Fibroblast of skin of left quadriceps (primary cell): ENCODE measurements at regions not wholly inside any gene's neighbourhood (a gene's known extent, or its start where the extent isn't known, plus 50 kb on each side); places are given as distances from the start of the nearest gene placed in this dataset.
"Not testable (repeated sequence)": the region's sequence is repeated elsewhere in the genome, so short reads cannot be mapped to it uniquely, and the experiment has no call there.

ENCODE experiments used
- DNase-seq, 2 experiments: peaks; one replicate each; pipeline ENCODE4 v3.0.0-alpha.2; 2013; ENCODE audit warnings: low read depth in 2 of 2

DNA sequence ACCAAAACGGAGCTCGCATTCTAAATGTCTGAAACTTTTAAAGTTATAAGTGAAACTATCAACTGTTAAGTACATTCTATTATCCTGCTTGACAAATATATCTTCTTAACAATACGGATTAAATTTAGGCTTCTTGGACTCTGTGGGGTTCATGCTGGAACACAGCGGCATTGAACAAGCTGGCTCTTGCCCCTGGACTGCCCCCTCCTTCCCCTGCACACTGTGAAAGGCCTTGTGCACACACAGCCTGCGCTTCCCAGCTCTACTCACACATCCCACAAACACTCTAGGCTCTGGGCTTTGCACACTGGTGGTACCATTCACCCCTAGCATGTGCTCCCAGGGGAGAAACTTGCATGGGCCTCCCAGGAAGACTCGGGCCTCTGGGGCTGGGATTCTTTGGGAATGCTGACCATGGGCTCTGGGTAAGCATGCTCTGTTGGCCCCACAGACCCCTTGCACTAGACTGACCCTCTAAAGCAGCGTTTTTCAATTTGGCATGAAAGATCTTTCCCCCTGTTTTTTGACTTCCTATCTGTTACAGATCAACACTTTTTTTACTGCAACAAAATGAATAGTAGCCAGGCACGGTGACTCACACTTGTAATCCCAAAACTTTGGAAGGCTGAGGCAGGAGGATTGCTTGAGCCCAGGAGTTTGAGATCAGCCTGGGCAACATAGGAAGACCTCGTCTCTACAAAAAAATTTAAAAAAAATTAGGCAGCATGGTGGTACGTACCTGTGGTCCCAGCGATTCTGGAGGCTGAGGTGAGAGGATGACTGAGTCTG lies 96.2 kb upstream of the CPM start:
- DNase-seq = no peak

DNA sequence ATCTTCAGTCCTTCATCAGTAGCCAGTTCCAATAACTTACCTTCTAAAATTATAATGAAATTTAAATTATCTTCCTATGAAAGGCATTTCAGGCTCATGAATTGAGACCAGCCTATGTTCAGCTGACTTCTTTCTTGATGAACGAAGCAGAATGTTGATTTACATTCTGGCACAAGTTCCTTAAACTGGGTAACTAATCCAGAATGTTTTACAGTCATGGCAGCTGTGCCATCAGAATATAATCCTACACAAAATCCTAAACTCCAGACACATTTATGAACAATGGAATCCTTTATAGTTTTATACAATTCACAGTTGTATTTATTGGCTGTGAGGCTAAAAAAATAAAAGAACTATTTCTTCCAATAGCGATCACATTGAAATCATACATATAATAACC lies 97.3 kb upstream of the CPM start:
- no peak for DNase-seq

DNA sequence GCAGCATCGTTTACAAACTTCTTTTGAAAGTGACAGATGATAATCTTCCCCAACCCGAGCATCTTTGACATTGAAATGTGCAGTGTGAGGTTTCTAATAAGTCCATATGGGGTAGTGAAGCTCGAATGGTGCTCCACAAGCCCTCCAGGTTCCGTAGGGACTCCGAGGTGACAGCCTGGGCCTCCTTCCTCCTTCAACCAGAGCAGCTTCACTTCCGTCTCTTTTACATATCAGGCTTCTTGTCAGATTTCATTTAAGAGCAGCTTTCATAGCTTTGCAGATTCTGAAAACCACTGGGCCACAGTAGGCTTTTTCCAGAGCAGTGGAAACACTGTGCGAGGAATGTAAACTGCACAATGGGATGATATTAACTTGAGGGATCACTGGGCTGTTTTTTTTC lies 103.6 kb upstream of the CPM start:
- DNase-seq = no peak

DNA sequence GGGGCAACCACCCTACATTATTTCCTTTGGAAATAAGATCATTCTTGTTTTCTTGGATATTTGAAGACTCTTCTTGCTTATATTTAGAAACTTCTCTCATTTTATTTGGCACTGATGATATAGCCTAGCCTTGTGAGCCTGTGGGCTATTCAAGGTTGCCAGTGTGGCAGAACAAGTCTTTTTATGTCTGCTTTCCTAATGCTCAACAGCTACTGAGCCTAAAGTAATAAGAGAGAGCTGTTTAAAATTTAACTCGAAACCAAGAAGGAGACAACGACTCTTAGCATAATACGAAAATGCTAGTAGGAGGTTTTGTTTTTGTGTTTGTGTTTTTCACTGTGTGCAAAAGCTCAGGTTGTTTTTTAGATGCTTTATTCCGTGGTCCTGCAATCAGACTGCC lies 104.0 kb upstream of the CPM start:
- DNase-seq = no peak

DNA sequence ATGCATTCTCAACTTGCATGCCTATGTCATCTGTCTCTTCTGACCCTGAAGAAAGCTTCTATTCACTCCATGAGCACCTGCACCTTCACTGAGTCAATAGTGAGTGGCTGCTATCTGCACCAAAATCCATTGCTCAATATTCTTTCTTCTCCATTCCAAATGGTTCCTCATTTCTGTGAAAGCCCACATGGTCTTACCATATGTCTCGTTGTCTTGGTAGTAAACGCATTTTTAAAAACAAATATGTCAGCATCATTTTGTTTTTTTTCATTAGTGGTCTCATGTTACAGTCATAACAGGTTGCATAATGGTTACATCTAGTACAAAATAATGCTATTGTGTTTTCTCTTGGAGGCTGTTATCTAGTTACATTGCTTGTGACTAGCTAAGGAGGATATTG lies 106.9 kb upstream of the CPM start:
- no peak for DNase-seq

DNA sequence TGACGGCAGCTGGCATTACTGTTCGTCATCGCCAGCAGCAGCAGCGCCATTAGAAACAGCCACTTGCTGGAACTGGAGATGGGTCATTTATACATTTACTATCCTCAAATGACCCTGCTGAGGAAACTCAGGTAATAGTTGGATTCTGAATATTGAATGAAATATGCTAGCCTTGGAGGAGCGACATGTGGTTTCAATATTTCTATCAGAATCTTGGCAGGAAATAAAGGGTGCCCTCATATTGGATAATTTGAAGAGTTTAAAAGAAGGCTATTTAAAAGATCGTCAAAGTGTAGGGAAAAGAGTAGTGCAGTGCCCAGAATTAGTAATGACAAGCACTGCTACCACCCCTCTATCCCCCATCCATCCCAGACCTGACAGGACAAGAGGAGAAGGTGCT lies 109.6 kb upstream of the CPM start:
- no peak for DNase-seq

DNA sequence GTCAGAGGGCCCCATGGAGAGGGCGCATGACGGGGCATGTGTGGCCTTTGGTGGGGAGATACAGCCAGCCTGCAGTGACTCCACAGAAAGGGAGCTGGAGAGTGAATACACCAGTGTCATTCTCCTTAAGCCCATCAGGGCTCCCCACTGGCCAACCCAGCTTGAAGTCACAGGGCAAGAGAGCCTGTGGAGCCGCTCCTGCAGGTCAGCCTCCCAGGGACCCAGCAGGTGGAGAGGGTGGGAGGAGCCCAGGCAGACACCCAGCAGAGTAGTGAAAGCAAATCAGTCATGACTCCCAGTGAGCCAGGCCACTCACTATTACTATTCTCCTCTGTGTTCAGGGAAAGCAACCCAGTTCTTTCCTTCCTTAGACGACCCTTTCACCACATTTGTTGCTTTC lies 110.0 kb upstream of the CPM start:
- DNase-seq = no peak

DNA sequence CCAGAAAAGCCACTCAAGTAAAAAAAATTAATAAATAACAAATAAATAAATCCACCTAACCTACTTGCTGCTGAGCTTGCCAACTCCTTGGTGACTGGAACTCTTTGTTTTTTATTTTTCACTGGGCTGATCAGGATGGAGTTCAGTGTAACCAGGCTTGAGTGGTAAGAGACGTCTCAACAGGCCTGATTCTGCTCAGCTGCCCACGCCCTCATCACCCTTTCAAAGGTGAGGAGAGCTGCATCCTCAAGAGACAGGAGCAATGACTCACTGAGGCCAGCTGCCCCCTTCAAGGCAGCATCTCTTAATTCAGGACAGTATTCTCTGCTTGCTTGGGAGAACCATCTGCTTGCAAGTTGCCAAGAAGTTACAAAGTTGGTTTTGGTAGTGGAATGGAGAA lies 111.9 kb upstream of the CPM start:
- no peak for DNase-seq

DNA sequence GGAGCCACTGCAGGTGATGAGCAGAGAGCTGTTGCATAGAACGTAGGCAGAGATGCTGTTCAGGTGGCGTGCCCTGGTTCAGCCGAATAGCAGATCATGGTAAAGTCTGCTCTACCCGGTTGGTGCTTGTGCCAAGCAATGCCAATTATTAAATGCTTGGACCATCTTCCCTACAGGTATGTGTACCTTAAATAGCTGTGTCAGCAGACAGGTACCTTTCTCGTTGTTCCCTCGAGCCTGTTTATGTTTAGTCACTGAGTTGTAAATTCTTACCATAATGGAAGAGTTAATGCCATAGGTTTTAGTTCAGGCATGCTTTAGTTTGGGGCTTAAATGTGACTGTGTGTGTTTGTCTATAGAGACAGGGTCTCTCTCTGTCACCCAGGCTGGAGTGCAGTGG lies 112.5 kb upstream of the CPM start:
- DNase-seq = no peak

DNA sequence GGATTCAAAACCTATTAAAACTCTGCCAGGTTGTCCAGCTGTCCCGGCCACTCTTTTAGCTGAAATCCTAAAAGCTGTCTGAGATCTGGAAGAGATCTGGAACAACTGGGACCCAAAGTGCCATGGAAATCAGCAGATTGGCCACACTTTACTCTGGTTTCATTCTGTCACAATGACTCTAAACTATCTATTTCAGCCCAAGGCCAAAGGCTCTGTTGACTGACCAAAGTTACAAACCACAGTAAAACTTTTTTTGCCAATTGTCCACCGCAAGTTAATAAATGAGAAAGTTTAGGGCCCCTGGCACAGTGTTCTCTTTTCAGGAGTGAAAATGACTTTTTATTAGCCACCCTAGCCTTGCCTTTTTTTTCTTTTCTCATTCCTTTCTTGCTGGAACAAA lies 113.4 kb upstream of the CPM start:
- DNase-seq = no peak

DNA sequence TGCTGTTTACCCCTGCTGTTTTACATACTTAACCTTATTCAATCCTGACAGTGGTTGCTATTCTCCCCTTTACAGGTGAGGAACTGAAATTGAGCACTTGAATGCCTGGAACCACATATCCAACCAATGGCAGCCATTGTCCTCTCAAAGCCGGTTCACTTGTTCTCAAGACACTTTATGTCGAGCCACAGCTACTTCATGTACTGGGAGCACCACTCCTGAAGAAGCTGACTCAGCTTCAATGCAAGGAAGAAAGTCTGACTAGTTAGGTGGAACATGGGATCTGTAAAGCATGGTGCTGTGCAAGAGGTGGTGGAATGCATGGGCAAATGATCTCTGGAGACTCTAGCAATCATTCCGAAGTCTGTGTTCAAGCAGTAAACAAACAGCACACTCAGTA lies 113.9 kb upstream of the CPM start:
- DNase-seq = no peak

DNA sequence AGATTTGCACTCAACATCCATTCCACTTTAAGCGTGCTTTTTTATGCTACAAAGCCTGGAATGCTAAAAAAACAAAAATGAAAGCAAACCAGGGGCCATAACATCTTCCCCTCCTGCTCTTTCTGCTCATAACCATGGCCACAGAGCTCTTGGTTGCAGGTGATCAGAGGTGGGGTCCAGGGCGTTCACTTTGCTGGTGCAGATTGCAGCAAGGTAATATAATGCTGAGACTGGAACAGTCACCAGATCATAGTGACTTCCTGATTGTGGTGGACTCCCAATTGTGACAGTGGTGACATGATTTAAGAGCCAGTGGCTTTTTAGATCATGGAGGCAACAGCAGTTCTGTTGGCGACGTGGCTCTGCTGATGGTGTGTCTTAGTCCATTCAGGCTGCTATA lies 115.0 kb upstream of the CPM start:
- no peak for DNase-seq

DNA sequence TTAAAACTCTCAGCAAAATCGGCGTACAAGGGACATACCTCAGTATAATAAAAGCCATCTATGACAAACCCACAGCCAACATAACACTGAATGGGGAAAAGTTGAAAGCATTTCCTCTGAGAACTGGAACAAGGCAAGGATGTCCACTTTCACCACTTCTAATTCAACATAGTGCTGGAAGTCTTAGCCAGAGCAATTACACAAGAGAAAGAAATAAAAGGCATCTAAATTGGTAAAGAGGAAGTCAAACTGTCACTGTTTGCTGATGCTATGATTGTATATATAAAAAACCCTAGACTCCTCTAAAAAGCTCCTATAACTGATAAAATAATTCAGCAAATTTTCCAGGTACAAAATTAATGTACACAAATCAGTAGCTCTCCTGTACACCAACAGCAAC lies 116.9 kb upstream of the CPM start:
- DNase-seq = not testable (repeated sequence)

DNA sequence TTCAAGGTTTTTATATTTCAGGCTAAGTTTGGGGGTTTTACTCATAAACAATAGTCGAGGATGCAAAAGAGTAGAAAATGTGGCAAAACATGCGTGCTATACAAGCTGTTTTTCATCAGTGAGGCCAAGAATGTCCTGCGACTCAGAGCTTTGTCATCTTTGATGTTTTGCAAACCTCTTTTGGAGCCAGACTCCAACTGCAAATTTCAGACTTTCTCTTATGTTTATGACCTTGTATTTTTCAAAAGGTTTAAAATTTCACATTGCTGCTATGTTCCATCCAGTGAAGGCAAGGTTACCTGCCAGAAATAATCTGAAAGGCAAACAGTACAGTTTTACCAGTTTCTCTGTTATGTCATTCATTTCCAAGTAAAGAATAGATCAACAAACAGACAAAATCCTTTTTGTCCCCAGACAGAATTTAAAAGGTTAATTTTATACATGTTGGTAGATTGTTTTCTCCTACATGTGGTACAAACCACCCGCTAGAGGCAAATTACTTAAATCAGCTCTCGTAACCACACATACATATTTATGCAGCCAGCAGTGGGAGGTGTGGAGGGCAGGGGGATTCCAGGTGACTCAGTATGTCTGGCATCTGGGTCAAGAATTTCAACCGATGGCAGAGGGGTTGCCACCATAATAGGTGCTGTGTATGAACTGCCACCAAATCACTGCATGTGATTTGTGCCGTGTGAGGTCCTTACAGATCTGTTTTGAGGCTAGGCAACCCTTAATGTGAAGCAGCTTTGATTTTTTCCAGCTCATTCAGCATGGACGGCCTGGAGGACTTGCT lies 119.8 kb upstream of the CPM start:
- peak; percentile 74 to 79 for DNase-seq

DNA sequence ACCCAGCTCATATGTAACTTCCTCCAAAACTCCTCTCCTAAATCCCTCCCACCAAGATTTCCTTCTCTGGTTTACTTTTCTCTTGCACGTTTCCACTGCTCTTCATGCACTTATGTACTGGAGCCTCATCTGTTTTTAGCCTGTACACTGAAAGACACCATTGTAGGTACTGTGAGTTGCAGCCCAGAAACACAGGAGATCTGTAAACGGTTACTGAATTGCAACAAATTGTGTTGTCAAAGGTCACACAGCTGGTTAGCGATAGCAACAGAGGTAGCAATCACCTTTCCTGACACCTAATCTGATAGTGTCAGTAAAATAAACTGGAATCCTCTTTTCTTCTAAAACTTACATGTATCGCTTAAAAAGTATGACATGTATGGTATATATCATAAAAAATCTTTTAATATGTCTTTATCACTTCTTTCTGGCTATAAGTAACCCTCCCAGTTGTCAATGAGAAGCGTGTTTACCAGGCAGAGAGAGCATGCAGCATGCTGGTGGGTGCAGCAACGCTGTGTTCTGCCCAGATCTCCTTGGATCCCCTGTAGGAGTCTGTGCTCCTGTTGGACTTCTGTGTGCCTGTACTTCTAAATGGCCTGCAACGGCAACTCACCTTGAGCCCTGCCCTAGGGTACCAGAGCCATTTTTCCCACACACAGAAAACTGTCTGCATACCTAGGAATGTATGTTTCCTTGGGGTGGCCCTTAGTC lies 121.5 kb upstream of the CPM start:
- no peak for DNase-seq

DNA sequence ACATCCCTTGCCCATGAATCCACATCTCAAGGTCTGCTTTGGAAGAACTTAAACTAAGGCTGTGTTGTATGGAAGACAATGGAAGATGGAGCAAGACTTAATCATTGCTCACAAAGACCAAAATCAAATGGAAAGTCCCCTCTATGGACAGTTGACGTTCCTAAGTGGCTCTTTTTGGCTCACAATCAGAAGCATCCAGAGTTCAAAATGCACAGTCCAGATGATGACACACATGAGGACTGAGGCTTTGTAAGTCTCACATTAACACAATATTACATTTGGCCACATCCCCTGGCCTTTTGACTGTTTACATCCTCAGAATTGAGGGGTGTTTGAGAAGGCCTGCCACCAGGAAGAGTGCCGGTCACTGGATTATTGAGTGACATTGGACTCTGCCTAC lies 122.3 kb upstream of the CPM start:
- DNase-seq = no peak

DNA sequence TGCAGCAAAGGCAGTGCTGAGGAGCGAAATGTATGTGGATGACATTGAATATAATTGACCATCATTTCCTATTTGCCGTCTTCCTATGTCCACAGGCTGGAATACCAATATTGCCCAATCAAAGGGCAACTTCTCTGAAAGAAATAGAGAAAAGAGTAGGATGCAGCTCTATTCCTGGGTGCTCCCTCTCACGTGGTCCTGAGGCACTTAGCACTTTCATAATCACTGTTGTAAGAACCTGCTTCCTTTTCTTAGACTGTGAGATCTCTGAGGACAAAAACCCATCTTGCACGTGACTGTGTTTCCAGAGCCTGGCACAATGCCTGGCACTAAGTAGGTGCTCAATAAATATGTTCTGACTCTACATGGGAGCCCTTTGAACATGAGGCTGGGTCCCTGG lies 122.7 kb upstream of the CPM start:
- no peak for DNase-seq

DNA sequence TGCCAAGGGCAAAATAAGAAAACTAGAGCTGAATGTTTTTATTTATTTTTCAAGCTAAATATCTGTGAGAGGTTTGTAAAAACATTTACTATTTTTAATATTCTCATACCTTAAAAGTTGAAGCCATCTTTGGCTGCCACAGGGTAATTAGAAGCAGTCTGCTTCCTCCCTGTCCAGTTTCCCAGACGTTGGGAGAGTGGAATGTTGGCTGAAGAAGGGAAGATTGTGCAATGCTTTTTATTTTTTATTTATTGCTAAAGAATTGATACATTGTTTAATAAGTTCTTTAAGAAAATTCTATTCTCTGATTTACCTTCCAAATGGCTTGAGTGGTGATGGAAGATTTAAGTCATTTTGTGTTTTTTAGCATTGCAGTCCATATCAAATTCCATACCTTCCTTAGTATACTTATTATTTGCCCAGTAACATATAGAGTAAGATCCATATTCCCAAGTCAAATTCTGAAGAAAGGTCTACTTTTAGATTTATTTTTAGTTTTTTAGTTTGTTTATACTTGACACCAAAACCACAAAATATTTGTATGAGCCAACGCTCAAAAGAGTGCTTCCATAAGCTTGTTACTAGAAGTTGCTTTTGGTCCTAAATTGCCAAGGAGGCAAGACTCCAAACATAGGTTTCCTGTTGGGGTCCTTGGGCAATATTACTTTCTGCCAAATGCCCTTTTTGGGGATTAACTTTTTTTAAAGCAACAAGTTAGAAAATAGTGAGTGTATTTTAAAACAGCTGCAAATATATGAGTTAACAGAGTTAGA lies 124.0 kb upstream of the CPM start:
- DNase-seq = peak; percentile 64 to 67

DNA sequence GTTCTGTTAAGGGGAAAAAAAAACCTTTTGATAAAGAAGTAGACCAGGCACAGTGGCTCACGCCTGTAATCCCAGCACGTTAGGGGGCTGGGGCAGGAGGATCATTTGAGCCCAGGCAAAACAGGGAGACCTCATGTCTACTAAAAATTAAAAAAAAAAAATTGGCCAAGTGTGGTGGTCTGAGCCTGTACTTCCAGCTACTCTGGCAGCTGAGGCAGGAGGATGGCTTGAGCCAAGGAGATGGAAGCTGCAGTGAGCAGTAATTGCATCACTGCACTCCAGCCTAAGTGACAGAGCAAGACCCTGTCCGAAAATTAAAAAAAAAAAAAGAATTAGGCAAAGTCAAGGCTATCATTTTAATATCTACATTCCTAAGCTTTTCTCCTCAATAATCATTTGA lies 124.8 kb upstream of the CPM start:
- no peak for DNase-seq

DNA sequence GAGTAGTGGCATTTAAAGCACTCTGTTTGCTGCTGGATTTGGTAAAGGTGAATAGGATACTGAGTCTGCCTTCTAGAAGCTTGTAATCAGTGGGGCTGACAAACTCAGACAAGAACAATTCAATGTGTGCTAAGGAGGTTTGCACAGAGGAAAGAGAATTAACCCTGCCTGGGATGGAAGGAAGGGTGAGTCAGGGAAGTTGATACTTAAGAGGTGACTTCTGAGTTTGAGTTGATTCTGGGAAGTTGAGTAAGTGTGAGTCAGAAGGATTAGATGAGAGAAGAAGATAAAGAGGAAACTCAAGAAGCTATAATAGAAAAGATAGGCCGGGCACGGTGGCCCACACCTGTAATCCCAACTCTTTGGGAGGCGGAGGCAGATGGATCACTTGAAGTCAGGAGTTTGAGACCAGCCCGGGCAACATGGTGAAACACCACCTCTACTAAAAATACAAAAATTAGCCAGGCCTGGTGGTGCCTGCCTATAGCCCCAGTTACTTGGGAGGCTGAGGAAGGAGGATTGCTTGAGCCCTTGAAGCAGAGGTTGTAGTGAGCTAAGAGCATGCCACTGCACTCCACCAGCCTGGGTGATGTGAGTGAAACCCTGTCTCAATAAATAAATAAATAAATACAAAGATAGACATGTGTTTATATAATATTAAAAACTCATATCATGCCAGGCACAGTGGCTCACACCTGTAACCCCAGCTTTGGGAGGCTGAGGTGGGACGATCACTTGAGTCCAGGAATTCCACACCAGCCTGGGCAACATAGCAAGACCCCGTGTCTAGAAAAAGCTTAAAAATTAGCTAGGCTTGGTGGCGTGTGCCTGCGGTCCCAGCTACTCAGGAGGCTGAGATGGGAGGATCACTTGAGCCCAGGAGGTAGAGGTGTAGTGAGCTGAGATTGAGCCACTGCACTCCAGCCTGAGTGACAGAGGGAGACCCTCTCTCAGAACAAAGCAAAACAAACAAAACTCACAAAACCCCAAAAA lies 126.8 kb upstream of the CPM start:
- DNase-seq = peak; percentile 65 to 71

DNA sequence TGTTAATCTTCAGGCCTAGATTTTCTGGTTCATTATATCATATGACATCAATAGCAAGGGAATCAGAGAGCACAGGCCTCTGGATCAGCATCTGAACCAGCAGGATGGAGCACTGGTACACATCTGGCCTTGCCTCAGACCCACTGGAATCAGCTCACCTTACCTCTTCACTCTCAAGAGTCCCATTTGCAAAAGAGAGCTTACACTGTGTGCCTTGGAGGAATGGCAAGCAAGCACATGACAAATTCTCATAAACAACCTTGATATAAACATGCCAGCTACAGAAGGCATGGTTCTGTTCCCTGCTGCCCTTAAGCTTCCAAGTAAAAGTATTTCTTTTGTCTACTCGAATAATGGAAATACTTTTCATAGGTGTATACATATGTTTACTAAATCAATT lies 128.6 kb upstream of the CPM start:
- no peak for DNase-seq
